Fibroblast of skin of left biceps (primary cell): ENCODE measurements at regions not wholly inside any gene's neighbourhood (a gene's known extent, or its start where the extent isn't known, plus 50 kb on each side); places are given as distances from the start of the nearest gene placed in this dataset.
"Not testable (repeated sequence)": the region's sequence is repeated elsewhere in the genome, so short reads cannot be mapped to it uniquely, and the experiment has no call there.

Source experiments
- DNase-seq, 2 experiments: peaks; one replicate each; pipeline ENCODE4 v3.0.0-alpha.2; 2013; ENCODE audit warnings: low read depth in 2 of 2

DNA sequence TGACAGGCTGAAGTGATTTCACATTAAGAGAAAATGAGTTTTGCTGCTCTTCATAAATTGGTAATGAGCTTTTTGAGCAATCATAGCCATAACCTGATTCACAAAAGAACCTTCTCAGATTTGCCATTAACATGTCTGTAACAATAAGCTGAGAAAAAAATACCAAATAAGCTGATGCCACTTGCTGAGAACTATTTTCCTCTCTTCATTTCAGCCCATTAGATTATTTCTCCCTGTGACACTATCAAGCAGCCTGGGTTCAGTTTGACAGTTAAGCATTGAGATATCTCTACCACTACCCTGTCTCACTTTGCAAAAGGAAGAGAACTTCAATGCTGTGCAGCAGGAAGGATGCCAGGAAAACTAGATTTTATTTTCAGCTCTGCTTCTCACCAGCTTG lies 673.9 kb downstream of the TRIB2 start:
- no peak for DNase-seq

DNA sequence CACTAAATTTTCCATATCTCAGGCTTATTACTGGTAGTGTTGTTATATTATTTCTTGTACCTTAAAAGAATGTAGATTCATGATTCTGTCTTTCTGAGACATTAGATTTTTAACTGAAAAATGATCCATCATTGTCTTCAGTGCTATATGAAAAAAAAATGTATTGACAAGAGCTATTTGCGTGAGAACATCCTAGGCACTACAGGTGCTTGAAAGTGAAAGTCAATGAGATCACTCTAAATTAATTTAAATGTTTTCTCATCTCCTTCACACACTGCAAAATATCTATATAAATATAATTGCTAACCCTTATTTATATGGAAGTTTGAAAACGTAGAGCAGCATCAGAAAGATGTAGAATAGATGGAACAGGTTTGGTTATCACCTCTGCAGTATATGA lies 684.6 kb downstream of the TRIB2 start:
- no peak for DNase-seq

DNA sequence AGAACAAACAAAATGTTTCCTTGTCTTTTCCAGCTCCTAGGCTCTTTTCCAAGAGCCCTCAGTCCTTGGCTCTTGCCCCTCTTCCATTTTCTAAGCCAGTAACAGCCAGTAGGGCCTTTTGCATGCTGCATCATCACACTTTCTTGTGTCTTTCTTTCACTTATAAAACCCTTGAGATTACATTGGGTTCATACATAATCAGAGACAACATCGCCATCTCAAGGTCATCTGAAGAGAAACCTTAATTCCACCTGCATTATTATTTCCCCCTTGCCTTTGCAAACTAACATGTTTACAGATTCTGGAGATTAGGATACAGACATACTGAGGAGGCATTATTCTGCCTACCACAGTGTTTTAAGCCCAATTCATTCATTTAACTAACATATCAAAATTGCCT lies 697.3 kb downstream of the TRIB2 start:
- DNase-seq: no peak

DNA sequence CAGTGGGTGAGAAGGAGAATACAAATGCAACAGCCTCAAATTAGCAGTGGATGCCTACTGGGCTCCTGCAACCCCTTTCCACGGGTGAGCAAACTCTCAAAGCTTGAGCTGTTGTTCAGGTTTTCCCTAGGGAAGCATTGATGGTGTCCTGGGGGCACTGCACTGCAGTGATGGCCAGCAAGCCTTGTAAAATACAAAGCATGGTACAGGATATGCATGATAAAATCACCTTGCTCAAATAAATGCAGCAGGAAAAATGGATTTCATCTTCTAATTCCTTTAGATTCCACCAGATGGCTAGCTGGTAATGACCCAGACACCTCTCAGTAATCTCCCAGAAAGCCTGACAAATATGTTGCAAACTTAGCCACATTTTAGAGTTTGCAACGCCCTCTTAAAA lies 698.2 kb downstream of the TRIB2 start:
- no peak for DNase-seq

DNA sequence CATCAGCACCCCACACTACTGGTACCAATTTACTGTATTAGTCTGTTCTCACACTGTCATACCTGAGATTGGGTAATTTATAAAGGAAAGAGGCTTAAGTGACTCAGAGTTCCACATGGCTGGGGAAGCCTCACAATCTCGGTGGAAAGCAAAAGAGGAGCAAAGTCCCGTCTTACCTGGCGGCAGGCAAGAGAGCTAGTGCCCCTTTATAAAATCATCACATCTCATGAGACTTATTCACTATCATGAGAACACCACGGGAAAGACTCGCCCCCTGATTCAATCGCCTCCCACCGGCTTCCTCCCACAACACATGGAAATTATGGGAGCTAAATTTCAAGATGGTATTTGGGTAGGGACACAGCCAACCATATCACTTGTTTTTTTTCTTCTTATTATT lies 717.2 kb downstream of the TRIB2 start:
- no peak for DNase-seq

DNA sequence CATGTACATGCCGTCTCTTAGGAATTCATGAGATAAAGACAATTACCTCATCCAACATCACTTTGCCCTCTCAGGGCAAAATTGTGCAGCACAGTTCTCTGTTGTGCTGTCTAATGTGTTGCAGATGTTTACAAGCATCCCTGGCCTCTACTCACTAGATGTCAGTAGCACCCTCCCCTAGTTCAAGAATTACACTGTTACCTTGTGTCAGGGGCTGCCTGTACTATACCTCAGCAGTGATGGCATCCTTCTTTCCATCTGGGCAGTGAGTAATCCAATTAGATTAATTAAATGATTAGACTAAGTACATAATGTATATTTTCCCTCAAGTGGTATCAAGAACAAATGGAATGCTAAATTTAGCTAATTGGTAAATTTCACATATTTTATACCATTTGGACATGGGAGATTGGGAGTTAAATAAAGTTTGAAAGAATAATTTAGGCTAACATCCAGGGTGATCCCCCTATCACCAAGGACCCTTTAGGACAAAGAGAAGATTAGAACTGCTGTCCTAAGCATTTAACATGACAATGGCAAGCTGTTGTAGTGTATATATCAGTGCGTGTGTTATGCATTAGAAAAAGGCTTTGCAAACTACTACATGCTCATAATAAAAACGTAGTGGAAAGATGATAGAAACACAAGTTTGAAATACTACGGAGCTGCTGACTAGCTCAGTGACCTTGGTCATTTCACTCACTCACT lies 727.0 kb downstream of the TRIB2 start:
- DNase-seq: not testable (repeated sequence)

DNA sequence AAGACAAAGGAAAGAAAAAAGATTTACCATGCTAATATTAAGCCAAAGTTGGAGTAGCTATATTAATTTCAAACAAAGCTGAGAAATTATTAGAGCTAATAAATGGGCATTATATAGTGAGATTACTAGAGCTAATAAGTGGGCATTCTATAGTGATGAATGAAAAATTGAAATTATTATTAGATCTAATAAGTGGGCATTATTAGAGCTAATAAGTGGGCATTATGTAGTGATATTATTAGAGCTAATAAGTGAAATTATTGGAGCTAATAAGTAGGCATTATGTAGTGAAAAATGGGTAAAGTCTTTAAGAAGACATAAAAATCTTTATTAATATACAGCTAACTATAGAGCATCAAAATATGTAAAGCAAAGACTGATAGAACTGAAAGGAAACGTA lies 745.7 kb downstream of the TRIB2 start:
- DNase-seq: no peak

DNA sequence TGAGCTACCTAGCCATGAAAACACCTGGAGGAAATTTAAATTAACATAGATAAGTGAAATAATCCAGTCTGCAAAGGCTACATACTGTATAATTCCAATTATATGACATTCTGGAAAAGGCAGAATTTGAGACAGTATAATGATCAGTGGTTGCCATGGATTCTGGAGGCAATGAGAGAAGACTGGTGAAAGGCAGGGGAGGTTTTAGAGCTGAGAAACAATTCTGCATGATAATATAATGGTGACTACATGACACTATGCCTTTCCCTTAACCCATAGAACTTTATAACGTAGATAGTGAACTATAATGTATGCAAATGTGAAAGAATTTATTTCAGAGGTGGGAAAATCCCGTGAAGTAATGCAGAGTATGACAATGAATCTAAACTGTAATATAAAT lies 749.3 kb downstream of the TRIB2 start:
- DNase-seq: no peak

DNA sequence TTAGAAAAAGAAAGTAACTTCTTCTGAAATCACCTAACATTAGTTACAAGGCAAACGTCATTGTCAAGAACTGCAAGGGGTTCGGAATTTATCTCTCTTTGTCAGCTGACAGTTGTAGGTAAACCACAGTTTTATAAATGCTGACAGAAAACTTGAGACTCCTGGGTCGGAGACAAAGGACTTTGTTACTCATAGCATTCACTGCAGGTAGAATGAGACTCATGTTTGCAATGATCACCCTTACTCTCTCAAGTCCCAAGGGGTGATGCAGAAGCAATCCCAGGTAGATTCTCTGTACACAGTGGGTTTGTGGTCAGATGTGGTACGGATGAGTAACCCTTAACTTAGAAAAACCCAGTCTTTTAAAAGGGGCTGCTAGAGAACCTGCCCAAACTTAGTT lies 757.8 kb downstream of the TRIB2 start:
- no peak for DNase-seq

DNA sequence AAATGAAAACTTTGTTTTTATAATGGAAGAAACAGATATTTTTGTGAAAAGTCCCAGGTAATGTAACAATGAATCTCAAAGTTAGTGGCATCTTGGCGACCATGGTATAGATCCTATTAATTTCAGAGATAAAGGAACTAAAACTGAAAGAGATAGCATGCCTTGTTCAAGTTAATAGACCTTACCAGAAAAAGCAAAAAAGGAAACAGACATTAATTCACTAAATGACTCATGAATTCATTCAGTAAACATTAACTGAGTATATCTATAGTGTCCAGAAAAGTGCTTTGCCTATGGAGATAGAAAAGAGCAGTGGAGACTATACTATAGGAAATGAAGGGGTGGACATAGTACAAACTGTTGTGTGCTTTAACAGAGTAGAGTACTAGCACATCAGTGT lies 763.3 kb downstream of the TRIB2 start:
- no peak for DNase-seq

DNA sequence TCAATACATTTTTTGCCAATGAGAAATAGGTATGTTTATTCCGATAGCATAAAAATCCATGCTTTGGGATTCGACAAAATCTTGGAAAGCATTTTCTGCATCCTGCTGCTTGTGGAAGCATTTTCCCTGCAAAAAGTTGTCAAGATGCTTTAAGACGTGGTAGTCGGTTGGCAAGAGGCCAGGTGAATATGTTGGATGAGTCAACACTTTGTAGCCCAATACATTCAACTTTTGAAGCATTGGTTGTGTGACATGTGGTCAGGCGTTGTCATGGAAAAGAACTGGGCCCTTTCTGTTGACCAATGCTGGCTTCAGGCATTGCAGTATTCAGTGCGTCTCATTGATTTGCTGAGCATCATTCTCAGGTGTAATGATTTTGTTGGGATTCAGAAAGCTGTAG lies 764.5 kb downstream of the TRIB2 start:
- no peak for DNase-seq

DNA sequence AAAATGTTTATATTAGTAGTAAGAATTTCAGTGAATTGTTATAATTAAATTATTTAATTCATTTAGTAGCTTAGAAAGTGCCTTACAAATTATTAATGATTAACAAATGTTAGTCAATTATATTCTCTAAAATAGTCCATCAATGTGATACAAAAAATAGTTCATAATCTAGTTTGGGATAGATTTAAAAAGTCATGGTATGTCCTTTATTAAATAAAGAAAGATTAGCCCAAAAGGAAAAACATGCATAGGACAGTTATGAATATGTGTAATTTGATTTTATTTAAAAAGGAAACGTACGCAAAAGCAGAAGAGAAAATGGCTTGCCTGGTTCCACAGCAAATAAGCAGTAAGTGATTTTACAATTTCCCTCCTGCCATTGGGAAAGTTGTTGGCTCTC lies 768.5 kb downstream of the TRIB2 start:
- DNase-seq: no peak

DNA sequence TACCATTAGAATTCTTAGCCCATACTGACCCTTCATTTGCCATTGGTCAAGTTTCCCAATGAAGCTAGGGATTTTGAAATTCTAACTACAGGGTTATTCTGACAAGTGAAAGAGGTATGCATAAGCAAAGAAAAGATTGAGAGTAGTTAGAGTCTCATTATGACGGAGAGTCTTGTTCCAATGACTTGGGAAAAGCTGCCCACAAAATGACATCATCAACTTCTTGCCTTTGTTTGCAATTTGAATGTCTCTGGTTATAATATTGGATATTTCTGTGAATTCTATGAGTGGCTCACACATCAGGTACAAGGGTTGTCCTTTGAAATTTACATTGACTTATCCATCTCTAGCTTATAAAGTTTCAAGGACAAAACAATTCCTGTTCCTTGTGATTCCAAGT lies 772.2 kb downstream of the TRIB2 start:
- DNase-seq: no peak

DNA sequence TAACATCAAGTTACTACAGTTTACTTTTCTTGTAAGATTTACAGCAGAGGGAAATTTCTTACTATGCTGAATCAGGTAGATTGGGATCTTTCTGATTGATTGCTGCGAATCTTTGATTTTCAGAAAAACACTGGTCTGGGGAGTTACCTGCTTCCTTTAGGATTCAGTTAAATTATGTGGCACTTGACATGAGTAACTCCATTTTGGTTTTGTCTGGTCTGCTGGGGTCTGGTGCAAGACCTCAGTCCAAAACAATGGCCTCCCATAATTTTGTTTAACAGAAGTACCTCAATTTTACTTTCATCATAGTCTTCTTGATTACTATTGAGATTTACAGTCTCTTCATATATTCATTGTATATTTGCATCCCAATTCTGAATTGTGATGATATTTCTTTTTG lies 775.5 kb downstream of the TRIB2 start:
- no peak for DNase-seq

DNA sequence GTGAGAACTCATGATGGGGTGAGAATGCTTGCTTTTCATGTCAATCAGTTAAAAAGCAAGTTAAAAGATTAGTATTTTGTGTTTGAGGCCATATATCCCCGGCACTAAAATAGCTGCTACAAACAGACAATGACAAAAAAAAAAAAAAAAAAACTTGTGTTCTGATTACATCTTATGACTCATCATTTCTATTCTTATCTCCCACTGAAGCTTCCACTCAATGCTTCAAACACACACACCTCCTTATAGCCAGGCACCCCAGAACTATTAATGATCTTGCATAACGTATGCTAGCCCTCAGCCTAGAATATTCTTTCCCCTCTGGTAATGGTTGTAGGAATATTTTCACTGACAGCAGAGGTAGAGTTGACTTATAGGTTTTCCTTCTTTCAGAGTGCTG lies 778.3 kb downstream of the TRIB2 start:
- no peak for DNase-seq

DNA sequence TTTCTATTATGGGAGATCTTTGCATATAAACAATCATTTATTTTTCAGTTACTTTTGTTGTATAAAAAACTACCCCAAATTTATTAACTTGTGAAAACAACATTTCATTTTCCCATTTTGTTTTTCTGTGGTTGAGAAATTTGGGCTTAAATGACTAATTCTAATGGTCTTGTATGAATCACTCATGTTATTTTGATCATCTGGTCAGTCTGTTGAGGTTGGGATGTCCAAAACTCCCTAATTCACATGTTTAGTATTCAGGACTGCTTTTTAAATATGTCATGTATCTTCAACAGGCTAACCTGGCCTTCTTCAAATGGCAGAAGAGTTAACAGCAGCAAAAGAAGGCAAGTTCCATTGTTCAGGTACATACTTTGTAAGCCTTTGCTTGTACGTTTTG lies 788.1 kb downstream of the TRIB2 start:
- no peak for DNase-seq

DNA sequence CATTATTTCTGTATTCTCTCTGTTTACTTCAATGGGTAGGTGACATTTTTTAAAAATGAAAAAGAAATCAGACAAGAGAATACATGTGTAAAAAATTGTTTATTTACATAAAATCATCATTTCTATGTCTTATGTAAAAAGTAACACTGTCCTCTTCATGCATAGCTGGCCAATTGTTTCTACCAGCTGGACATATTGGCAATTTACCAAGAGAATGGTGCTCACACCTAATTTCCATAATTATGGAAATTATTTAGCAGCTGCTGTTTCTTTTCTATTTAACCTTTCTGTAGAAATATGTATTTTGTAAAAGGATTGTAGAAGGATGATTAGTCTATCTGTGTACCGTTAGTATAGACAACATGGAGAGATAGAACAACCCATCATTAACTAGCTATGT lies 791.9 kb downstream of the TRIB2 start:
- no peak for DNase-seq

DNA sequence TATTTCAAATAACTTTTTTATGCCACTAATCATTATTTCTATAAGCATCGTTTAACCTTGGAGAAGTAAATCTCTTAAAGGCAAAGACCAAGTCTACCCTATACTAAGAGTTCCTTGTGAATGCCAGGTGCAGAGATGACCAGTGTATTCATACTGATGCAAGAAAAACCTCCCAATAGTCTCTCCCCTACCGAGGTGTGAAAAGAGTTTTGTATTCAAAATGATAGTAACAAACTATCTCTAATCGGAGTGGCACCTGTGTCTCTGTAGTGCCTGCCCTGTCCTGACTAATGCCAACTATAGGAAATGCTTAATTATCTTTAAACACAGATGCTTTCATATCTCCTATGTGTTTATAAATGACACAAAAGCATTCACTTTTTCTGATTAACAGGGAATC lies 798.5 kb downstream of the TRIB2 start:
- no peak for DNase-seq

DNA sequence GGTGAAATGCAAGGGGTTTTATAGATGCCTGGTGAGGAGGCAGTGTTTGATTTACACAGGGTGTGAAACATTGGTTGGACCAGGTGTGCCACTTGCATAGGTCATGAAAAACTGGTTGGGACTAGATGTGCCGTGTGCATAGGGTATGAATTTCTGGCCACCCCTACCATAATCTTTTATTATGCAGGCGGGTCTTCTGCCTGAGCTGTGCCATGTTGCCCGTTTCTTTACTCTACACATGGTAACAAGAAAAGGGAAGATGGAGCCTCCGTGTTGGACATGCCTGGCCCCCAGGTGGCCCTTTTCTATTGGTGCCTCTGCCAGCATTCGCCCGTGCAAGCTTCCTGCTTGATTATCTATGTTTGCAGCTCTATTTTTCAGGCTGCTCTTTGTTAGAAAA lies 805.4 kb downstream of the TRIB2 start:
- no peak for DNase-seq

DNA sequence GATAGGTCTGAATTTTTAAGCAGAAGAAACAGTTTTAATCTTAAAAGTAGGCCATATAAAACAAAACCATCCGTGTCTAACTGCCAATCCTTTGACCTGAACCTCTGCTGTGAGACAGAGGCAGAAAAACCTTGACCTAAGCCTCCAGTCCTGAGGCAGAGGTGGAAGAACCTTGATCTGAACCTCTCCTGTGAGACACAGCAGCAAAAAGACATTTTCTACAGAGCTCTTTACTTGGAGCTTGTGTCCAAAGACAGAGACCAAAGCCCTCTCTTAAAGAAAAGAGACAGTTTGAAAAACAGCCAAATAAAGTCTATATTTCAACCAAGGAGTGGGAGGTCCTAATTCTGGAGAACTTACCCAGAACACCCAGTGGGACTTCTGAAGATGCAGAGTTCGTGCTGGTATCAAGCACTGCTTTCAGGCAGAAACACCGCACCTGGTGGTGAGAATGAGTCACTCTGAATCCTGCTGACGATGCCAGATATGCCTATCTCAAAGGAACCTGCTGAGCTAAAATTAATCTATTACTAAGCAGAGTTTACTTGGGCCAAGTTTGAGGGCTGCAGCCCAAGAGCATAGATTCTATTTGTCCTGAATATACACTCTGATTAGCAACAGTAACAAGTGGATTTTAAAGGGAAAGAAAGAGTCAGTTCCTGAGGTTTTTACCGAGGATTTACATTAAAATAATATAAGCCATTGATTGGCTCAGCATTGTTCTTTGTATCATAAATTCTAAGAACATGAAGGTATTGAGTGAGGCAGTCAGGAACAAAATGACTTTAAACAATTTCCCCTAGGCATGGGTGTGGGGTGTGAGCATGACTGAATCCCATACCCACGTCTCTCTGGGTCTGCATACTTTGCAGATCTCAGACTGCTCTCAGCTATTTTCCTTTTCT lies 806.4 kb downstream of the TRIB2 start:
- DNase-seq: no peak

DNA sequence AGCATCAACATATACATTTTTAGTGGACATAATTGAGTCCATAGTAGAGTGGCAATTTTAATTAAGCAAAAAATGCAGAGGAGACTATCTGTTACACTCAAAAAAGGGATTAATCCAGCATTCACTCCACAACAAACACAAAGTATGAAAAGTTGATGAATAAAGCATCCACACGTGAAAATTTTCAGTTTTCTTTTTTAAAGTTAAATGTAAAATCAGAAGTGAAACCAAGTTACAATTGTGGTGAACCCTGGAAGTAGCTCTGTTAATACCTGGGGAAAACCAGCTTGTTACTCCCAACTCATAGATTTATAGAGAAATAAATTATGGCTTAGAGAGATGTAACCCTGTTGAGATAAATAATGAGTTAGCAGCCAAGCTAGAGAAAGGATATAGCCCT lies 807.8 kb downstream of the TRIB2 start:
- no peak for DNase-seq

DNA sequence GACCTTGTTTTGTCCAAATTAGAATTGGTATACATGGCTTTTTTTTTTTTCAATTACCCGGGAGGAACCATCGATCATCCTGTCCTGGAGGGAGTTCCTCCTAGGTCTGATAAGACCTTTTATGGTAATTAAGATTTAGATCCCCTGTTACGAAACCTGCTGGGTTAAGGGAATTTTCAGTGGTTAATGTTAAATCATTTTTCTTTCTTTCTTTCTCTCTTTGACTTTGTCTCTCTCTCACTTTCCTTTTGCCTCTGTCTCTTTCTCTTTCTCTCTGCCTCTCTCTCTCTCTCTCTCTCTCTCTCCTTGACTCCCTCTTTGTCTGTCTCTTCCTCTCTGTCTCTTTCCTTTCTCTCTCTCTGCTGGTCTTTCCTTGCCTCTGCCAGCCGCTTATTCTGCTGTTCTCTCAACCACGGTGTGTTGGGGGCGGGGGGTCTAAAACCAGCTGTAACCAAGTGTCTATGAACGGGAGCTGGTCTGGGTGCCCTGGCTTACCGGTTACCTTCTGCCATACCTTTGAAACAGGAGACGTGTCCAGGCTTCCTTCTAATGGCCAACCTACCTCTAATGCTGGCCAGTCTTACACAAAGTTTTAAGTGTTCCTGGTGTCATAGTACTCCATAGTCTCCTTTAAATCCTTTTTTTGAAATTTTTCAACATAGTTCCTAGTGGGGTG lies 815.1 kb downstream of the TRIB2 start:
- DNase-seq: not testable (repeated sequence)
